ENCODE measurements at regions not wholly inside any gene's neighbourhood (a gene's known extent, or its start where the extent isn't known, plus 50 kb on each side); places are given as distances from the start of the nearest gene placed in this dataset.
A peak's percentile ranks its signal among the peaks of the same experiment; 100 is the strongest.

GRCh38 chrX:45975633-45976032 is 569.6 kb downstream of the ZNF674 start:
- H3K27ac ChIP-seq (ENCODE audit: low read length): no peak overlapping the region
- H3K36me3 ChIP-seq (ENCODE audit: insufficient read depth, low read depth, low read length): no peaks in the 10 kb centered on the region
- no peak overlapping the region for H3K9ac ChIP-seq (ENCODE audit: low read depth, low read length)
- no peak overlapping the region for H3K4me3 ChIP-seq (ENCODE audit: low read length)
- no peaks in the 10 kb centered on the region for H3K27me3 ChIP-seq (ENCODE audit: insufficient read depth, low read length)
- no peaks in the 10 kb centered on the region for H3K9me3 ChIP-seq (ENCODE audit: insufficient read depth, low read depth, low read length)
- no peaks in the 10 kb centered on the region for H3K4me1 ChIP-seq (ENCODE audit: insufficient read depth, low read length)

GRCh38 chrX:45972636-45973035 is 572.6 kb downstream of the ZNF674 start:
- Histone ChIP-seq H3K27me3 (ENCODE audit: insufficient read depth, low read length) (no peaks in the 10 kb centered on the region), H3K36me3 (ENCODE audit: insufficient read depth, low read depth, low read length) (no peaks in the 10 kb centered on the region), H3K9me3 (ENCODE audit: insufficient read depth, low read depth, low read length) (no peaks in the 10 kb centered on the region), H3K4me3 (ENCODE audit: low read length) (no peak overlapping the region), H3K4me1 (ENCODE audit: insufficient read depth, low read length) (no peaks in the 10 kb centered on the region), H3K27ac (ENCODE audit: low read length) (no peak overlapping the region), H3K9ac (ENCODE audit: low read depth, low read length) (no peak overlapping the region)

GRCh38 chrX:45959567-45959966 is 585.7 kb downstream of the ZNF674 start:
- H3K27me3 ChIP-seq (ENCODE audit: insufficient read depth, low read length): no peaks in the 10 kb centered on the region
- H3K9me3 ChIP-seq (ENCODE audit: insufficient read depth, low read depth, low read length): no peaks in the 10 kb centered on the region
- H3K27ac ChIP-seq (ENCODE audit: low read length): no peak overlapping the region

DNA sequence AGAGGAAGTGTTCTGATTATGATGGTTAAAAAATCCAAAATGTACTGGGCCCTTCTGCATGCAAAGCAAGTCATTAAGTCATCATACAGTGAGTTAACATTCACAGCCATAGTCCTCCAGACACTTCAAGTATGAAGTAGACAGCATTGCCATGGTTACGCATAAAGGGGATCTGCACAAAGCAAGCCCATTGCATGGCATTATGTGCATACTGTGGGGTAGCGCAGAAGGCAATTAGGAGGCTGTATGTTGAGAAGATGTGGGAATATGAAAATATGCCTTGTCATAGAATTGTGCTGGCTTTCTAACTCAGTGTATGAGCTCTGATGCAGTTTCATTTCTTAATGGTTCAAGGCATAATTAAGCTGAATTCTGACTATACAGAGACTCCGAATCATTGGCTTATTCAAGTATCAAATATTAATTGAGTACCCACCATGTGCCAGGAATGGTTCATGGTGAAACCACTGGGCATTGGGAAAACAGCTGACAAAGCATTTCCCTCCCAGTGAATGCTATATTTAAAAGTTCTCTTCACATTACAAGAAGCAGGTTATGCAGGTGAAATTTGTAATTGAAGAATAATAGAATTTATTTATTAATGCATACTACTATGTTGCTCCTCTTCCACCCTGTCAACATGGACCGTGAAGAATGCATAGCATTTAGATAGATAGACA is 588.9 kb downstream of the ZNF674 start:
- Histone ChIP-seq H3K4me1 (ENCODE audit: insufficient read depth, low read length) (0 out of 2 replicates have a peak, but pooled peaks cover 5% of the 10 kb centered on the region), H3K36me3 (ENCODE audit: insufficient read depth, low read depth, low read length) (no peaks in the 10 kb centered on the region), H3K9me3 (ENCODE audit: insufficient read depth, low read depth, low read length) (no peaks in the 10 kb centered on the region), H3K9ac (ENCODE audit: low read depth, low read length) (no peak overlapping the region), H3K27me3 (ENCODE audit: insufficient read depth, low read length) (no peaks in the 10 kb centered on the region), H3K27ac (ENCODE audit: low read length) (no peak overlapping the region), H3K4me3 (ENCODE audit: low read length) (no peak overlapping the region)

More at GRCh38 chrX:45959567-45959966, 585.7 kb downstream of the ZNF674 start:
- H3K9ac ChIP-seq (ENCODE audit: low read depth, low read length): no peak overlapping the region
- H3K36me3 ChIP-seq (ENCODE audit: insufficient read depth, low read depth, low read length): no peaks in the 10 kb centered on the region
- H3K4me3 ChIP-seq (ENCODE audit: low read length): no peak overlapping the region
- no peaks in the 10 kb centered on the region for H3K4me1 ChIP-seq (ENCODE audit: insufficient read depth, low read length)

DNA sequence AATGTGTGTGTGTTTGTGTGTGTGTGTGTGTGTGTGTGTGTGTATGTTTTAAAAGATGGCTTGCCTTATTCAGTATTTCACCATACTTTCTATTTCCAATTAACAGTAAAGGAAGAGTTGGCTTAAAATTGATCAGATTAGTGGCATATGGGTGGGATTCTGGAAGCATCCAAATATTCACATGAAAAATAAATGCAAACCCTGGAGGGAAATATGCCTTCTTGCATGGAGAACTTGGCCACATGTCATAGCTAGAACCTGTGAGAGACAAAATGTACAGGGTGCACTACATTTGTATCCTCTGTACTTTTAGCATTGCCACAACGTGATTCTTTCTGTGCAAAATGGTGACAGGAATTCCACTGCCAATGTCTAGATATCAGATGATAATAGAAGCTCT is 589.6 kb downstream of the ZNF674 start:
- 0 out of 2 replicates have a peak, but pooled peaks cover 5% of the 10 kb centered on the region for H3K4me1 ChIP-seq (ENCODE audit: insufficient read depth, low read length)

GRCh38 chrX:45954026-45954425 is 591.2 kb downstream of the ZNF674 start:
- 0 out of 2 replicates have a peak, but pooled peaks cover 5% of the 10 kb centered on the region for H3K4me1 ChIP-seq (ENCODE audit: insufficient read depth, low read length)
- no peaks in the 10 kb centered on the region for H3K36me3 ChIP-seq (ENCODE audit: insufficient read depth, low read depth, low read length)

More for the DNA sequence above, 589.6 kb downstream of the ZNF674 start:
- Histone ChIP-seq H3K9ac (ENCODE audit: low read depth, low read length) (no peak overlapping the region), H3K36me3 (ENCODE audit: insufficient read depth, low read depth, low read length) (no peaks in the 10 kb centered on the region), H3K4me3 (ENCODE audit: low read length) (no peak overlapping the region), H3K27me3 (ENCODE audit: insufficient read depth, low read length) (no peaks in the 10 kb centered on the region), H3K27ac (ENCODE audit: low read length) (no peak overlapping the region), H3K9me3 (ENCODE audit: insufficient read depth, low read depth, low read length) (no peaks in the 10 kb centered on the region)

GRCh38 chrX:45952030-45952429 is 593.2 kb downstream of the ZNF674 start:
- H3K9ac ChIP-seq (ENCODE audit: low read depth, low read length): no peak overlapping the region
- no peak overlapping the region for H3K27ac ChIP-seq (ENCODE audit: low read length)
- H3K27me3 ChIP-seq (ENCODE audit: insufficient read depth, low read length): no peaks in the 10 kb centered on the region
- H3K4me3 ChIP-seq (ENCODE audit: low read length): no peak overlapping the region
- no peaks in the 10 kb centered on the region for H3K36me3 ChIP-seq (ENCODE audit: insufficient read depth, low read depth, low read length)
- H3K9me3 ChIP-seq (ENCODE audit: insufficient read depth, low read depth, low read length): no peaks in the 10 kb centered on the region
- 0 out of 2 replicates have a peak, but pooled peaks cover 5% of the 10 kb centered on the region for H3K4me1 ChIP-seq (ENCODE audit: insufficient read depth, low read length)

More at GRCh38 chrX:45954026-45954425, 591.2 kb downstream of the ZNF674 start:
- Histone ChIP-seq H3K9me3 (ENCODE audit: insufficient read depth, low read depth, low read length) (no peaks in the 10 kb centered on the region), H3K27me3 (ENCODE audit: insufficient read depth, low read length) (no peaks in the 10 kb centered on the region), H3K4me3 (ENCODE audit: low read length) (no peak overlapping the region), H3K9ac (ENCODE audit: low read depth, low read length) (no peak overlapping the region), H3K27ac (ENCODE audit: low read length) (no peak overlapping the region)

DNA sequence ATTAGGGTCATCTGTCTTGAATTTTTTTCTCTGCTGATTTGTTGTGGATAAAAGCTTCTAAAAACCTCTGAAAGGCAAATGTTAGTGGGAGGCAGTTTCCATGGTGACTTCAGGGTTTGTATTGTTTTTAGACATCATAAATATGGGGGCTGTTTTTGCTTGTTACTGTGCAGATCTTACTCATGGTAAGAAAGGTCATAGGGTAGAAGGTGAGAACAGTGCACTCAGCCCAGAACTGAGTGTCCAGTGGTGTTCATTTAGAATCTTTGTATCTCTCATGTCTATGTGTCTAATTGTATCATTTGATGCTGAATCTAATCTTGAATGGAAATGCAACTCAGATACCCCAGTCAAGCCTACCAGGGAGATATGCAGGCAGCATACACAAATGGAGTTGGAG is 609.8 kb downstream of the ZNF674 start:
- Histone ChIP-seq H3K27ac (ENCODE audit: low read length) (no peak overlapping the region), H3K4me3 (ENCODE audit: low read length) (no peak overlapping the region), H3K4me1 (ENCODE audit: insufficient read depth, low read length) (no peaks in the 10 kb centered on the region; the same call in 1 of the 2 replicates), H3K9ac (ENCODE audit: low read depth, low read length) (no peak overlapping the region), H3K9me3 (ENCODE audit: insufficient read depth, low read depth, low read length) (no peaks in the 10 kb centered on the region), H3K36me3 (ENCODE audit: insufficient read depth, low read depth, low read length) (no peaks in the 10 kb centered on the region), H3K27me3 (ENCODE audit: insufficient read depth, low read length) (no peaks in the 10 kb centered on the region)

DNA sequence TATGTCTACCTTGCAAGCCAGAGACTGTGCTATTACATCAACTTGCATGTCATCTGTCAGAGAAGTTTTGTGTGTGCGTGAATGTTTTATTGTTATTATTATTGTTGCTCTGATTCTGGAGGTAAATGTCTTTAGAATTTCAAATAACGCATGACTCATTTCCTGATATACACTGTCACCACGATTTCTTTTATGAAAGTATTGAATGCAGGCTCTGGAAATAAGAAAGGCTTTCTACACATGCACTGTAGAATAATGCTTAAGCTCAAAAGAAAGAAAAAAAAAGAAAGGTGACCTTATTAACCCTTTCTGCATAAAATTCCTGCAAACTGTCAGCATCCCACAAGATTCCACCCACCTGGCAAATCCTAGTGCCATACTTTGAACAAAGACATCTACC is 632.9 kb downstream of the ZNF674 start:
- H3K4me3 ChIP-seq (ENCODE audit: low read length): no peak overlapping the region
- H3K4me1 ChIP-seq (ENCODE audit: insufficient read depth, low read length): peaks cover 4% of the 10 kb centered on the region; the same call in 1 of the 2 replicates
- H3K27ac ChIP-seq (ENCODE audit: low read length): no peak overlapping the region
- no peaks in the 10 kb centered on the region for H3K27me3 ChIP-seq (ENCODE audit: insufficient read depth, low read length)
- H3K36me3 ChIP-seq (ENCODE audit: insufficient read depth, low read depth, low read length): no peaks in the 10 kb centered on the region
- no peaks in the 10 kb centered on the region for H3K9me3 ChIP-seq (ENCODE audit: insufficient read depth, low read depth, low read length)
- H3K9ac ChIP-seq (ENCODE audit: low read depth, low read length): no peak overlapping the region

GRCh38 chrX:45907786-45908185 is 637.4 kb downstream of the ZNF674 start:
- Histone ChIP-seq H3K27me3 (ENCODE audit: insufficient read depth, low read length) (no peaks in the 10 kb centered on the region), H3K4me1 (ENCODE audit: insufficient read depth, low read length) (peaks cover 9% of the 10 kb centered on the region), H3K27ac (ENCODE audit: low read length) (no peak overlapping the region), H3K4me3 (ENCODE audit: low read length) (peak overlapping the region; percentile 21; the same call in 1 of the 2 replicates), H3K36me3 (ENCODE audit: insufficient read depth, low read depth, low read length) (no peaks in the 10 kb centered on the region), H3K9me3 (ENCODE audit: insufficient read depth, low read depth, low read length) (no peaks in the 10 kb centered on the region), H3K9ac (ENCODE audit: low read depth, low read length) (0 out of 2 replicates have a peak overlapping the region, but pooled peaks have one; percentile 34)

DNA sequence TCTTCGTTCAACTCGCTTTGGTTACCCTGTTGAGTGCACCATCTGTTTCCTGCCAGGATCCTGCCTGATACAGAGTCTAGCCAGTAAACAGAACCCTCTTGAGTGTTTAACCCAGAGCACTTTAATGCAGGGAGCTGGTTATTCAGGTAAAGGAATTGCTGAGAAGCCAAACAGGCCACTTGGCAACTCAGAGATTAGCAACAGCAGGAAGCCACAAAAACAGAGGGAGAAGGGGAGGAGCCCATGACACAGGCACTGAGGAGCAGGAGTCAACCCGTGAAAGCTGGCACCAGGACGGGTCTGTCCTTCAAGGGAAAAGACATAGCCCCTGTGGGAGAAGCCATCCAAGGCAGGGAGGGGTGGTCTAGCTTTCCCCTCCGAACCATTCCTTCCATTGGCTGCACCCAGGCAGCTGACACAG is 641.4 kb downstream of the ZNF674 start:
- Histone ChIP-seq H3K4me1 (ENCODE audit: insufficient read depth, low read length) (peaks cover 11% of the 10 kb centered on the region; the same call in 1 of the 2 replicates), H3K27ac (ENCODE audit: low read length) (no peak overlapping the region), H3K9me3 (ENCODE audit: insufficient read depth, low read depth, low read length) (no peaks in the 10 kb centered on the region), H3K9ac (ENCODE audit: low read depth, low read length) (no peak overlapping the region), H3K4me3 (ENCODE audit: low read length) (no peak overlapping the region), H3K27me3 (ENCODE audit: insufficient read depth, low read length) (no peaks in the 10 kb centered on the region), H3K36me3 (ENCODE audit: insufficient read depth, low read depth, low read length) (no peaks in the 10 kb centered on the region)
